Activated naive CD8-positive, alpha-beta T cell (primary cell): ENCODE measurements at regions not wholly inside any gene's neighbourhood (a gene's known extent, or its start where the extent isn't known, plus 50 kb on each side); places are given as distances from the start of the nearest gene placed in this dataset.

ENCODE experiments used
- H3K27ac Mint-ChIP-seq: one replicate; pipeline ENCODE4 v1.8.0; 2021; ENCODE audit warnings: mixed read lengths
- H3K27me3 Mint-ChIP-seq: one replicate; pipeline ENCODE4 v1.8.0; 2021; ENCODE audit warnings: mixed read lengths
- H3K36me3 Mint-ChIP-seq: one replicate; pipeline ENCODE4 v1.8.0; 2021; ENCODE audit warnings: mixed read lengths
- H3K4me1 Mint-ChIP-seq: one replicate; pipeline ENCODE4 v1.8.0; 2021; ENCODE audit warnings: low read depth, mixed read lengths
- H3K4me3 Mint-ChIP-seq: one replicate; pipeline ENCODE4 v1.8.0; 2021; ENCODE audit warnings: mild to moderate bottlenecking, mixed read lengths
- H3K9me3 Mint-ChIP-seq: one replicate; pipeline ENCODE4 v1.8.0; 2021; ENCODE audit warnings: low read depth, mixed read lengths

DNA sequence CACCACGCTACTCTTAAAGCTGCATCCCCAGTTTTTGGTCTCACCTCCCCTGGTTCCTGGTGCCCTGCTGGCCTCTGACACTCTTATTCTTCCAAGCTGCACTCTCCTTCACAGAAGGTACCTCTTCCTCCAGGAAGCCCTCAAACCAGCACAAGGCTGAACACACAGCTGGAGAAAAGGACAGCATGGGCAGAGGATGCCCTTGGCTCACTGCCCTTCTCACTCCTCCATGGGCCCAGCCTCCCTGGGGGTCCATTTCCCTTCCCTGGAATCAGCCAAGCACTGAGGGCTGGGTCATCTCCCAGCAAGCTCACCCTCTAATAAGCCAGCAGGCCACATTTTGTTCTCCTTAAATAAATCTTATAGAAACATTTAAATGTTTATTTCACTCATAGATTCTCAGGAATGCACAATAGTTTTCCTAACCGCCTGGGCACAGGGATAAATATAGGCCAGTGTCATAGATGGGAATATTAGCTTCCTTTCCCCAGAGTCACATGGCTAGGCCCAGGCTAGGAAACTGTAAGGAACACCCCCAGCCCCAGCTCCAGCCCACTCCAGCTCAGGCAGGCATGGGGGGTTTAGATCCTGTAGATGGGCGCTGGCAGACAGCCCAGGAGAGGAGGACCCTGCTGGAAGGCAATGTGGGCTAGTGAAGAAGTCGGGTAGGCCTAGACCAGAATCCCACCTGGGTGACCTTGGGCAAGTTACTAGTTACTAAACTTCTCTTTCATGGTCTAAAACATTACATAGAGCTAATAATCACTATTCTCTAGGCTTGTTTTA is 51.5 kb downstream of the IRAG1 start:
- Mint-ChIP-seq H3K27ac (no peak overlapping the region), H3K27me3 (no peaks in the 10 kb centered on the region)

DNA sequence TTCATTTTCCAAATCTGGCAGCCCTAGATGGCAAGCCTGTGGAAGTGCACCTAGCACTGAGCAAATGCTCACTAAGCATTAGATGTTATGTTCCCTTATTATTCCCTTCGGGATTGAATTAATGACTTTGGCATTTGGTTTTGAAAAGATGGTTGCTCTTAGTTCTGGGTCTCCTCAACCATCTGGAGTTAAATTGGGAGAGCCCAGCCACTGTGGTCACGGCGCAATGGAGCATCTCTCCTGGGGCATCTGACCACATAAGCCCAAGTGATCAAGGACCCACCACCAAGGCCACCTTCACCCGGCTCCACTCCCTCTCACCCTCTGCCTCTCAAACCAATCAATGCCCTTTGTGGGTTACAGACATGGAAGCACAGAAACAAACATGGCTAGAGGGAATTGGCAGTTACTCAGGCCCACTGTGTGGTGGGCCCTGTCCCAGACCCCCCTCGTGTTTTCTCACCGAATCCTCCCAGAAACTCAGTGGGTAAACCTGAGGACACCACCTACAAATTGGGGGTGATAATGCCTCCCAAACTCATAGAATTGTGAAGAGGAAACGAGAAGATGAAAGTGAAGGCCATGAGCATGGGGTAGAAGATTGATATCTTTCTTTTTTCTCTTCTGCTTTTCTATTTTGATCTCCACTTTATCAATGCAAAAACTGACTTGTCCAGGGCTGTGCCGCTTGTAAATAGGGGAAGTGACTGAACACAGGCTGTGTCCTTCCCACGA is 52.2 kb downstream of the IRAG1 start:
- H3K27ac Mint-ChIP-seq, result no peak overlapping the region
- H3K27me3 Mint-ChIP-seq, result no peaks in the 10 kb centered on the region
- no peaks in the 10 kb centered on the region for H3K4me1 Mint-ChIP-seq

More for the DNA sequence above, 51.5 kb downstream of the IRAG1 start:
- Mint-ChIP-seq H3K9me3 (no peaks in the 10 kb centered on the region), H3K36me3 (no peaks in the 10 kb centered on the region), H3K4me1 (no peaks in the 10 kb centered on the region), H3K4me3 (no peak overlapping the region)

DNA sequence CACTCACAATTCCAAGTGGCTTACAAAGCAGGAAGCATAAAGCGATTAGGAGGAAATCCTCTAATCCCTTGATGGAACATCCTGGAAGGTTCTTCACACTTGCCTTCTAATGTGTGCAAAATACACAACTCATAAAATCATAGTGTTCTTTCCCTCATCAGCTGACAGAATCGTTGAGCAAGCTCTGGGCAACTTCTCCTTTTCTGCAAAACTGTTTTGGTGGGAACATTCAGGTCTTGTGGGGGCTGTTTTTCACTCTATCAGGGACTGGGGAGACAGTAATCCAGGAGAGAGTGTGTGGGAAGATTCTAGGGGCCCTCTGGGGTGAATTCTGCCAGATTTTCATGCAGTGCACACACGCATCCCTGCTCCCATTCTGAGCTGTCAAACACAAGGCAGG is 53.2 kb downstream of the IRAG1 start:
- H3K36me3 Mint-ChIP-seq, result no peaks in the 10 kb centered on the region
- H3K4me1 Mint-ChIP-seq, result no peaks in the 10 kb centered on the region
- no peaks in the 10 kb centered on the region for H3K27me3 Mint-ChIP-seq
- H3K9me3 Mint-ChIP-seq, result no peaks in the 10 kb centered on the region
- no peak overlapping the region for H3K4me3 Mint-ChIP-seq
- no peak overlapping the region for H3K27ac Mint-ChIP-seq

More for the DNA sequence above, 52.2 kb downstream of the IRAG1 start:
- Mint-ChIP-seq H3K36me3 (no peaks in the 10 kb centered on the region), H3K4me3 (no peak overlapping the region), H3K9me3 (no peaks in the 10 kb centered on the region)

DNA sequence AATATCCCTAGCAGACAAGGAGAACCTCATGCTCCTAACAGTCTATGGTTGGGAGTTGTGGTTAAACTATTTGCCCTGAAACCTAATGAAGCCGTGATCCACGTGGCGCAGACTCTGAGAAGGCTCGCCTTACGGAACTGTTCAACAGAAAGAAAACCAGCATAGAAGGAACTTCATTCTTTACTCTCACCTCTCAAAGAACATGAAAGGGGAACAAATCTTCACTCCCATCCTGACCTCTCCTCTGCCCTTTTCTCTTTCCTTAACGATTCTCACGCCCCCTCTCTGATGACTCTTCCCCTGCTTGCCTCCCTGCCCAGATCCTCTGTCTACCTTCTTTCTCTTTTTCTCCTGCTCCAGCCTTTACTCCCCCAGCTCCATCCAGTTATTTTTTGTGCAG is 54.2 kb downstream of the IRAG1 start:
- Mint-ChIP-seq H3K9me3 (no peaks in the 10 kb centered on the region), H3K4me1 (no peaks in the 10 kb centered on the region), H3K36me3 (no peaks in the 10 kb centered on the region), H3K27ac (no peak overlapping the region), H3K27me3 (peaks cover 2% of the 10 kb centered on the region), H3K4me3 (no peak overlapping the region)

DNA sequence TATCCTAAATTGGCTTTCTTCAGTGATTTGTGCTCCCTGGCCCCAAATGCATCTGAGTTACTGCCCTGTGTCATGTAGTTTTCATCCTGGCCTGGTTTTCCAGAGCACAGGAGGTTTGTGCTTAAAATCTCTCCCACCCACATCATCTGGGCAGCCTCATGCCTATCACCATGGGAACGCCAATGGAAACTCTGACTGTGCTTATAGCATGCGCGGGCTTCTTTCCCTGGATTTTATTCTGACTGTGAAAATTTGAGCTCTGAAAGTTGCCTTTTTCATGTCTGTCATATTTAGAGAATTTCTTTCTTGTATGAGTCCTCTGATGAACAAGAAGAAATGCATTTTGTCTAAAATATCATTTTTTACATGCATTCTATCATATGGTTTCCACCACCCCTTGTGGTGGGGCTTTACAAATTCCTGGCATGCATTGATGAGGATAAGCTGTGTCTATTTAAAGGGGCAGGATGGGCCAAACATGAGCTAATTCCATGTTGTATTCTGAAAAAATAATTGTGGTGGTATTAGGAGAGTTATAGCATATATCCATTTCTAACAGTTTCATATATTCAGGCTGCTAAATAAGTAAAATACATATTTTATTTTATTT is 55.1 kb downstream of the IRAG1 start:
- no peak overlapping the region for H3K27ac Mint-ChIP-seq
- no peaks in the 10 kb centered on the region for H3K36me3 Mint-ChIP-seq
- no peak overlapping the region for H3K4me3 Mint-ChIP-seq
- no peaks in the 10 kb centered on the region for H3K9me3 Mint-ChIP-seq
- peaks cover 2% of the 10 kb centered on the region for H3K27me3 Mint-ChIP-seq
- no peaks in the 10 kb centered on the region for H3K4me1 Mint-ChIP-seq

DNA sequence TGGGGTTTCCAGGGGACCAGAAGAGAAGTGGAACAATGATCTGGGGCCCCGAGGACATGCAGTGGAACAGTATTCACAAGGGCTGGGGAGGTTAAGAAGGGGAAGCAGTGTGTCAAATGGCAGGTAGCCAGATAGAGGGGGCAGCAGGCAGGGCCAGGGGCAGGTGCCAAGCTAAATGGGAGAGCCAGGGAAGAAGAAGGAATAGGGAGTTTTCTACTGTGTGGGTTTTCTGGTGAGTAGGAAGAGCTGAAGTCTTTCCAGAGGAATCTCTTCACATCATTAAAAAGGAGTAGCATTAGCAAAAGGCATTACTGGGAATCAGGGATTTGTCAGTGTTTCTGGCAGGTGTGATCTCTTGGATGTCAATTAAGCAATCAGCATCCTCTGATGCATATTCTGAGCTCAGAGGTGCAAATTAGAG is 55.8 kb downstream of the IRAG1 start:
- peaks cover 2% of the 10 kb centered on the region for H3K27me3 Mint-ChIP-seq
- no peaks in the 10 kb centered on the region for H3K4me1 Mint-ChIP-seq
- H3K27ac Mint-ChIP-seq, result no peak overlapping the region
- H3K4me3 Mint-ChIP-seq, result no peak overlapping the region
- no peaks in the 10 kb centered on the region for H3K9me3 Mint-ChIP-seq
- H3K36me3 Mint-ChIP-seq, result no peaks in the 10 kb centered on the region

DNA sequence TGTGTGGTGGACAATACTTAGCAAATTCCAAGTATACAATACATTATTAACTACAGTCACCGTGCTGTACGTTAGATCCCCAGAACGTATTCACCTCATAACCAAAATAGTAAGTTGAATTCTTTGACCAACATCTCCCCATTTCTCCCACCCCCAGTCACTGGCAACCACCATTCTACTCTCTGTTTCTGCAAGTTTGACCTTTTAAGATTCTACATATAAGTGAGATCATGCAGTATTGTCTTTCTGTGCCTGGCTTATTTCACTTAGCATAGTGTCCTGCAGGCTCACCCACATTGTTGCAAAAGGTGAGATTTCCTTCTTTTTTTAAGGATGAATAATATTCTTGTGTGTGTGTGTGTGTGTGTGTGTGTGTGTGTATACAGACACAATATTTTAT is 59.1 kb downstream of the IRAG1 start:
- no peak overlapping the region for H3K4me3 Mint-ChIP-seq
- H3K9me3 Mint-ChIP-seq, result no peaks in the 10 kb centered on the region
- H3K27me3 Mint-ChIP-seq, result peaks cover 2% of the 10 kb centered on the region
- H3K4me1 Mint-ChIP-seq, result no peaks in the 10 kb centered on the region
- no peaks in the 10 kb centered on the region for H3K36me3 Mint-ChIP-seq
- no peak overlapping the region for H3K27ac Mint-ChIP-seq

DNA sequence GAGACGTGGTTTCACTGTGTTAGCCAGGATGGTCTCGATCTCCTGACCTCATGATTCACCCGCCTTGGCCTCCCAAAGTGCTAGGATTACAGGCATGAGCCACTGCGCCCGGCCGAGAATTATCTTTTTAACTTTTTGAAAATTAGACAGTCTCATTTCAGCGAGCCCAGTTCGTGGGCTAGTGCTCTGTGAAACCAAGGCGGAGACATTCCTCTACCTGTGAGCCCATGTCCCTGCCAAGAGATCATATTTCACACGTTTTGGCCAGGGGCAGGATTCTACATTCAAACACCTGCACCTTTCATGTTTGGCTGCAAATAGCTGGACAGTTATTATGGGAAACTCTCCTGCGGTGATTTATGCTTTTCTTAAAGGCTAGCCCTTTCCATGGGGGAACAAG is 60.3 kb downstream of the IRAG1 start:
- Mint-ChIP-seq H3K4me1 (peaks cover 2% of the 10 kb centered on the region), H3K9me3 (no peaks in the 10 kb centered on the region), H3K27me3 (peaks cover 2% of the 10 kb centered on the region), H3K36me3 (no peaks in the 10 kb centered on the region), H3K27ac (no peak overlapping the region), H3K4me3 (no peak overlapping the region)

DNA sequence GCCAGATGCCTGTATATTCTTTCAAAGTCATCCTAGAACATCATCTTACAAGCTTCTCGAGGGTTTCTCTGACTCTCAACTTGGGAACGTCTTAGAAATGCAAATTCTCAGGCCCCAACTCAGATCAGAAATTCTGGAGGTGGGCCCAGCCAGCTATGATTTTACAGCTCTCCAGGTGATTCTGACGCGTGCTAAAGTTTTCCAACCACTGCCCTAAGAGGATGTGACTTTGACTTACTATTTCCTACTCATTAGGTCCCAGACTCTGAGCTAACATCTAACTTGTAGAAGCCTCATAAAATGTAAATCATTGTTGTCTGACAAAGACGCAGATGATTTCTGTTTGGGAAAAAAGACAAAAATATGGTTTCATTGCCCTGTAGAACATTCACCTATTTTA is 61.1 kb downstream of the IRAG1 start:
- no peak overlapping the region for H3K27ac Mint-ChIP-seq
- no peak overlapping the region for H3K4me3 Mint-ChIP-seq
- H3K9me3 Mint-ChIP-seq, result no peaks in the 10 kb centered on the region
- no peaks in the 10 kb centered on the region for H3K36me3 Mint-ChIP-seq
- H3K4me1 Mint-ChIP-seq, result peaks cover 2% of the 10 kb centered on the region
- H3K27me3 Mint-ChIP-seq, result peaks cover 2% of the 10 kb centered on the region

DNA sequence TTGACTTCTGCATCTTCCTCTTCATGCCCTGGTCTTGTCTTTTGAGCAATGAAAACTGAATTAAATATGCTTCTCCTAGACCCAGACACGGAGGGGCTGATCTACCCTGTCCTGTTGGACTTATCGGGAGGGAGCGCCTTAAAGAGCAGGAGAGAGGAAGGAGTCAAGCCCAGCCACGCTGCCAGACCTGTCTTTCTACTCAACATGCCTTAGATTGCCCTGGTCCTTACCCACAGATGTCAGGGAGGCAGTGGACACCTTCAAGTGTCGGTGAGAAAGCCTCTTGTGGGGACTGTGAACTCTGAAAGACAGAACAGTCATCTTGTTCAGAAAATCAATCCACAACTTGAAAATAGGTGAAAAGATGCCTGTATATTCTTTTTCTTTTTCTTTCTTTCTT is 61.8 kb downstream of the IRAG1 start:
- peaks cover 2% of the 10 kb centered on the region for H3K27me3 Mint-ChIP-seq
- H3K9me3 Mint-ChIP-seq, result no peaks in the 10 kb centered on the region
- H3K4me1 Mint-ChIP-seq, result peaks cover 2% of the 10 kb centered on the region
- no peak overlapping the region for H3K27ac Mint-ChIP-seq
- H3K4me3 Mint-ChIP-seq, result no peak overlapping the region
- no peaks in the 10 kb centered on the region for H3K36me3 Mint-ChIP-seq

DNA sequence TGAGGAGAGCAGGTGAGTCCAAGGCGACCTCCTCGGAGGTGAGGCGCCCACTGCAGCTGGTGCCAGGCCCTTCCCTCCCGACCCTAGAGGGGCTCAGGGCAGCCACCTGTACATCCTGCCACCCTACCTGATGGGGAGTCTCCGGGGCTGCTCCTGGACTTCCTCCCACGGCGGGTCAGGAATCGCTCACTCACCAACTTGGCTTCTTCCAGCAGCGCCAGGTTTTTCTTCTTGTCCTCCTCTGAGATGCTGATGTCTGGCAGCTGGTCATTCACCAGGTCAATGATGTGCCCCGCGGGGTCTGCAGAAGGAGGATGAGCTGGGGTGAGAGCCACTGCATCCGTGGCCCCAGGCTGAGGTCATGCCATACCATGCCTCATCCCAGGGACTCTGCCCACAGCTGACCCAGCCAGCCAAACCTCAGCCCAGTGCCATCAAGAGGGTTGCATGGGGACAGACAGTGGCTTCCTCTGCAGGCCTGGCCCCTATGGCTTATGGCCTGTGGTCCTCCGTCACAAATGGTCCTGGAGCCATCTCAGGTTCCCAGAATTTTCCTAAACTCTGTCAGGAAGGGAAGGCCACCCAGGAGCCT is 61.0 kb upstream of the LYVE1 start:
- H3K36me3 Mint-ChIP-seq, result no peaks in the 10 kb centered on the region
- H3K9me3 Mint-ChIP-seq, result no peaks in the 10 kb centered on the region
- H3K4me1 Mint-ChIP-seq, result peaks cover 2% of the 10 kb centered on the region
- H3K4me3 Mint-ChIP-seq, result no peak overlapping the region
- H3K27me3 Mint-ChIP-seq, result peaks cover 2% of the 10 kb centered on the region
- H3K27ac Mint-ChIP-seq, result no peak overlapping the region

DNA sequence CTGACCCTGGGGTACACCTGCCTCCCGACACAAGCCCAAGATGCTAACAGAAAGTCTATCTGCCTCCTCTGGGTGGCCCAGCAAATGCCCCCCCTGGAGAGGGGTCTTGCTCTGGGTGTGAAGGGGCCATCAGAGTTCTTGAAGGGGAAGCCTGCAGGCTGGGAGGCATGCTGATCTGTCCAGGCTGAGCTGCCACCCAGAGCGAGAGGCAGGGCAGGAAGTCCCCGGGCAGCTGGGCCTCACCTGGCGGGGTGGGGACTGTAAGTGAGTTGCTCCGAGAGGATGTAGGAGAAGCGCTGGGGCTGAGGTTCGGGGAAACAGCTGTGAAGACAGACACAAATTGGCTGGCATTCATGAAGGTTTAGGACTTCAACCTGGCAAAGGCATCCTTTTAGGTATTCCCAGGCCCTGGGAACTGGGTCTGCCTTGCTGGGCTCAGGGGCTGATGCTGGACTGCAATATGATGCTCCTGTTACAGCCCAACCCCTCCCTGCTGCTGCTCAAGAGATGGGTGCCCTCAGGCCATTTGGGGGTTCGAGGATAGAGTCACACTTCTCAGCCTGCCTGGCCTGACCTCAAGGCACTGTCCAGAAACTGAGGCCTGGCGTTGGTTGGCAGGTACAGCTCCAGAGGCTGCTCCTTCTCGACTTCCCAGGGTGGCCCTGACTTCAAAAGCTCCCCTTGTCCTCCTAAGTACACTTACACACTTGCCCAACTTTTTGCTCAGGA is 60.2 kb upstream of the LYVE1 start:
- no peaks in the 10 kb centered on the region for H3K9me3 Mint-ChIP-seq
- no peak overlapping the region for H3K27ac Mint-ChIP-seq
- no peaks in the 10 kb centered on the region for H3K27me3 Mint-ChIP-seq
- peaks cover 6% of the 10 kb centered on the region for H3K4me1 Mint-ChIP-seq
- H3K4me3 Mint-ChIP-seq, result no peak overlapping the region
- no peaks in the 10 kb centered on the region for H3K36me3 Mint-ChIP-seq

DNA sequence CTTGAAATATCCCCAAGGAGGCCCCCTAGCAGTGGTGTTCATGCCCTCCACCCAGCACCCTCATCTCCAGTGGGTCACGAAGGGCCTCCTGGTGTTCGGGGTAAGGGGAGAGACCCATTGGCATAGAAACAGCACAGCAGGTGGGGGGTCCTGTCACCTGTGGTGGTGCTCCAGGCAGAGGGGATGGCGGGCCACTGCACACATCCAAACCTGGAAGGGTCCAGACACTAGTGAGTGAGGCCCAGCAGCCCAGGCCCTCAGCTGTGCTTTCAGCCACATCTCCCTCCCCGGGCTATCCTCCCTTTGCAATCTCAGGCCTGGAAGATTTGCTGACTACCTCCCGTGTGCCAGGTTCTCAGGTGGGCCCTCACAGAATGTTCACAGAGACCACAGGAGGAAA is 59.4 kb upstream of the LYVE1 start:
- Mint-ChIP-seq H3K9me3 (no peaks in the 10 kb centered on the region), H3K27me3 (no peaks in the 10 kb centered on the region), H3K4me3 (no peak overlapping the region), H3K27ac (no peak overlapping the region), H3K4me1 (peaks cover 14% of the 10 kb centered on the region), H3K36me3 (no peaks in the 10 kb centered on the region)

DNA sequence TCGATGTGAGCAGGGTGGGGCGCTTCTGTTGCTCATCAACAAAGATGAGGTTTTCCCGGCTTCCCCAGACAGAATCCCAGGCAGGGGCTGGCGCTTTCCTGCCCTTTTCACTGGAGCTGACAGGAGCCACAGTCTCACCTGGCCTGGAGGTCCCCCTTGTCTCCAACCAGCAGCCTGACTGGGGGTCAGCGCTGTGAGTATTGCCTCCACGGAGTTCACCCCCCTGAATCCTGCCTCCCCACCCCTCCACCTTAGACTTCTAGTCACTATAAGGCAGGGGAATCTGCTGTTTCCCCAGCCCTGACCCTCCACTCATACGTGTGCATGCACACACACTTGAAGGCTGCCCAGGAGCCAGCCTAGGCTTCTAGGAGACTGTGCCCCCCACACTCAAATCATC is 58.8 kb upstream of the LYVE1 start:
- Mint-ChIP-seq H3K27me3 (no peaks in the 10 kb centered on the region), H3K36me3 (no peaks in the 10 kb centered on the region), H3K27ac (no peak overlapping the region), H3K4me1 (peaks cover 15% of the 10 kb centered on the region), H3K4me3 (no peak overlapping the region), H3K9me3 (no peaks in the 10 kb centered on the region)

DNA sequence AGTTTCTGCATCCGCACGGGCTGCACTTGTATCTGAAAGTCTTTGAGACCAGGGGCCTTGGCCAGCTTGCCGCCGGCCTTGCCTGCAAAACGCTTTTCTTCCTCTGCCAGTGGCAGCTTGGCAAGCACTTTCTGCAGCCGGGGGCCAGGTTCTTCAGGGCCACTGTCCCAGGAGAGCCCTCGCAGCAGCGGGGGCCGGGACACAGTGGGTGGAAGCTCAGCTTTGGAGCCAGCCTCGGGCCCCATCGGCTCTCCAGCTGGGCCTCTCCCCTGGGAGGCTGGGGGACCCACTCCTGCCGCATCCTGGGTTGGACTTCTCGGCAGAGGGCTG is 57.5 kb upstream of the LYVE1 start:
- peaks cover 15% of the 10 kb centered on the region for H3K4me1 Mint-ChIP-seq
- H3K27me3 Mint-ChIP-seq, result no peaks in the 10 kb centered on the region
- no peaks in the 10 kb centered on the region for H3K9me3 Mint-ChIP-seq
- H3K36me3 Mint-ChIP-seq, result no peaks in the 10 kb centered on the region
- H3K4me3 Mint-ChIP-seq, result no peak overlapping the region
- no peak overlapping the region for H3K27ac Mint-ChIP-seq
